HG03196 (cell line): ENCODE measurements at regions not wholly inside any gene's neighbourhood (a gene's known extent, or its start where the extent isn't known, plus 50 kb on each side); places are given as distances from the start of the nearest gene placed in this dataset.
A peak's percentile ranks its signal among the peaks of the same experiment; 100 is the strongest.
"Not testable (repeated sequence)": the region's sequence is repeated elsewhere in the genome, so short reads cannot be mapped to it uniquely, and the experiment has no call there.

Experiments used
- ATAC-seq: cut with Tn5 transposase; IDR thresholded peaks from one replicate; pipeline ENCODE4 v1.9.1; 2021; ENCODE audit not compliant: unreplicated experiment

- no peak for ATAC-seq
Measured at GRCh38 chr13:33340631-33341030, 55.1 kb upstream of the STARD13 start.

GRCh38 chr13:33341861-33342452 lies 56.4 kb upstream of the STARD13 start:
- no peak for ATAC-seq

DNA sequence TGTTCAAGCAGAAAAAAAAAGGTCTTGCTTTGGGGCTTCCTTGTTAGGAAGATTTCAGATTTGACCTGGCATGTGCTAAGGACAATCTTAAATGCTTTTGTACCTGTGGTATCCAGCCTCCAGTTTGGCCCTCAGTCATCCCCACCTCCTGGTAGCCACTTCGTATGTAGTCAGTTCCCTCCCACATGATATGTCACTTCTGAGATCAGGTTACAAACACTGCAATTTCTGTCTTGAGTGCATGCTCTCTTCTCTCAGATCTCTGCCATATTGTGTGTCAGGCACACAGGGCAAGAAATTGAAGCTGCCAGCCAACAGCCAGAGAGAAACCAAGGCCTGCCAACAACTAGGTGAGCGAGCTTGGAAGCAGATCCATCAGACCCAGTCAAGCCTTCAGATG lies 60.3 kb upstream of the STARD13 start:
- ATAC-seq = no peak

DNA sequence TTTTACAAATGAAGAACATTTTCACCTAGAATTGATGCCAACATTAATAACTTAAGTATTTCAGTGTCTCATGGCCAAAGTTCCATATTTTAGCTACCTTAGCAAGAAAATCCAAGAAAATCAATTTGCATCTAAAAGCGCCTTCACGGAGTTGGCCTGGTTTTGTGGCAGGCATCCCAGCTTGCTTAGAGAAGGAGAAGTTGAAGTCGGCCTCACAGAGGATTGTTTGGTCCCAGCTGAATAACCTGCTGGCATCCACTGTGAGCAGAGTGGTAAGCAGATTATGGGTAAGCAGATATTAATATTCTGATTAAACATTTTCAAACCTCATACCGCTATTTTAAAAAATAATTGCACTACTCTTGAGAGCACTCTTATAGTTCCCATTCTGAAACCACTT lies 62.3 kb upstream of the STARD13 start:
- no peak for ATAC-seq

DNA sequence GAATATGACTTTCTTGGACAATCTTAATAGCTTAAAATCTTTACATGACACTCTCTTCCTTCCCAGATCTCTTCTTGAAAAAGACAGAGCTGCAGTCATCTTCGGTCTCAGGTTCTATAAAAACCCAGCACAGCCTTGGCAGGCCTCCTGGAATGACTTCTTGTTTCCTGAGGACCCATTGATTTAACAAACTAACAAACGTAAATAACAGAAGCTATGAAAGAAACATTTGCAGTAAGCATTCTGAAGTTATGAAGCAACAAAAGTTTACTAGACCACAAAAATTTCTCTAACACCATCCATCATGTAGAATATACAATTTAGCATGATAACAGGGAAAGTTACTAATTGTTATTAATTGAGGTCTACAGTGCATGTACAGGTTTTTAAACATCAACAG lies 62.8 kb upstream of the STARD13 start:
- ATAC-seq = no peak

- no peak for ATAC-seq
Measured at GRCh38 chr13:33349288-33349985, 63.9 kb upstream of the STARD13 start.

DNA sequence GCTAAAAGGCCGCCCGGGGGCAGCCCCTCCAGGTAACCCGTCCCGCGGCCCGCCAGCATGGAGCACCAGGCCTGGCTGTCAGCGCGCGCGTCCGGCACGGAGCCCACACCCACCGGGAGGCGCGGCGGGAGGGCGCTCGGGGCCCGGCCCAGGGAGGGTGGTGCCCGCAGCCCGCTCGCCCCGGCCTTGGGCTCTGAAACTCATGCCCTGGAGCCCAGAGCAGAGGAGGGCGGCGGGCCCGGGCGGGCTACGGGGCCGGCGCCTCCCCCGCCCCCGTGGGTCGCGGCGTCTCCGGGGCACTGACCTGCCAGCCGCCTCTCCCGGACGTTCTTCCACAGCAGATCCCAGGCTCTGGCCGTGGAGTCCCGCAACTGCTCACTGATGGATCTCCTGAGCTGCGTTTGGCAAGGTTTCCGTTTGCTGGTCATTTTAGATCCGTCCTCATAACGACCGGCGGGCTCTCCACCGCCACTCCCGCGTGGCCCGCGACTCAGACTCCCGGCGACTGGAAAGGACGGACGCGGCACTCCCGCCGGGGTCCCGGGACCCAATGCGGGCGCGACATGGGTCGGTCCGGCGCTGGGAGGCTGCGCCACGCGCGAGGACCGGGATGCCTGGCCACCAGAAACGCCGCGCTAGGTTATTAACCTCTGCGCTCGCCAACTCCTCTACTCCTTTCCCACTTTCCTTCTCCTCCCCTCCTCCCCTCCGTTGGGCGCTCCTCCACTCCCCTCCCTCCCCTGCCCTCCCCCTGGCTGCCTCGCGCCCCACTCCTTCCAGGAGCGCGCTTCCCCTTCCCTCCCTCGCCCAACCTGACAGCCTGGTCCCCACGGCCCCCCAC lies 64.7 kb upstream of the STARD13 start:
- no peak for ATAC-seq

DNA sequence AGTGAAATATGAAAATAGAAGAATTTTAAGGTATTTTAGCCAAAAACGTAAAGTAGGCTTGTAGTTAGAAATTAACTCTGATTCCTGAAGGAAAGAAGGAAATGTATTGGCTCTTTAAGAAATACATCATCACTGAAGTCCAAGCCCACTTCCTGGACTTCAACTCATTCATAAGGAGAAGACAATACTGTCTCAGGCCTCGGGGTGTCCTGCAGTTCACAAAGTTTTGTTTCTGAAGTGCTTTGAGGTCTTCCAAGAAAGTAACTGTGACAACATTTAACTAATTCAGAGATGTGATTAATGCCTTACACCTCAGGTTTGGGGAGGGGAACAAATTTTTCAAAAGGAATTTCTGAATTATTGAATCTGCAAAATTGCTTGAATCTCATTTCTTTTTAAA lies 65.8 kb upstream of the STARD13 start:
- no peak for ATAC-seq

GRCh38 chr13:33352041-33352440 lies 66.5 kb upstream of the STARD13 start:
- no peak for ATAC-seq

- ATAC-seq = no peak
Measured at GRCh38 chr13:33352526-33352925, 67.0 kb upstream of the STARD13 start.

DNA sequence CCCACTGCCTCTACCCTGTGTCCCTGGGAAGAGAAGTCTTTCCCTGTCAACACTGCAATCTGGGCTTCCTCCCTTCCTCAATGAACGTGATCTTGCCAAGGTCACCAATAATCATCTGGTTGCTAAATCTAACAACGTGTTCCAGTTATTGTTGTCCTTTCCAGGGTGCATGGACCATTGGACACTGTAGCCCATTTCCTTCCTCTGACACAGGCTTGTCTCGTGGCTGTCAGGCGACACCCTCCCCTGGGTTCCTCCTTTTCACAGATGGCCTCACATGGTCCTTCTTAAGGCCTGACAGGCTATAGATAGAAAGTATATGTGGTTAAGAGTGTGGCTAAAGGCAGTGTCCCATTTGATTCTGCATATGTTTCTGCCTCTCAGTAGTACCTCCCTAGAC lies 67.7 kb upstream of the STARD13 start:
- ATAC-seq = peak; percentile 64

- ATAC-seq = no peak
Measured at GRCh38 chr13:33353646-33354045, 68.1 kb upstream of the STARD13 start.

- ATAC-seq = no peak
Measured at GRCh38 chr13:33355201-33355895, 69.8 kb upstream of the STARD13 start.

- not testable (repeated sequence) for ATAC-seq
Measured at GRCh38 chr13:33358076-33358475, 72.5 kb upstream of the STARD13 start.

DNA sequence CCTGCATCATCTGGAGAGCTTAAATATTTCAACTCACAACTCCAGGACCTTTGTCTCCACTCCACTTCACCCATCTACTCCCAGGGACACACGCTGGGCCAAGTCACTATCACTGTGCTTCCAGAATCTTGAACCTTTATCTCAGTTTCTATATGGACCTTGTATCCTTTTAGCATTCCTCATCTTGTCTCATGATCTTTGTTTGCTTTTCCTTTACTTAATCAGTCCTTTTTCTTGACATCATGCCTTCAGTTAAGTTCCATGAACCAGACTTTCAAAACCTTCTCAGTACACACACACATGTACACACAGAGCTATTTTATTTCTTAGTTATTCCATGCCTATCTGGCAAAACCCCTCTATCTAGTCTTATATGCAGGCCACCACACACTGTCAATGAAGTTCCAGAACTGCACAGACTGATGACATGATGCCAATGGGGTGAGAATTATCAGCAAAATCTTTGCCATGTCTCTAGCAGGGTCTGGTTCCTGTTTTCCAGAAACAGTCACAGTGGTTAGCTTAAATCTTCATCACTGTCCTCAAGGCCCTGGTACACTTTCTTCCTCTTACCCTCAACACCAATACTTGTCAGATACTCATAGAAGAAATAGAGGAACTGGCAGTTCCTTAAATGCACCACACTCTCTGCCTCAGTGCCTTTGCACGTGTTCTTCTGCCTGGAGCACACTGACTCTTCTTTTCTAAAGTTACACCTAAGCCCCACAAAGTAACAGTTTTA lies 77.6 kb upstream of the STARD13 start:
- ATAC-seq = no peak

- no peak for ATAC-seq
Measured at GRCh38 chr13:33364192-33364591, 78.6 kb upstream of the STARD13 start.

DNA sequence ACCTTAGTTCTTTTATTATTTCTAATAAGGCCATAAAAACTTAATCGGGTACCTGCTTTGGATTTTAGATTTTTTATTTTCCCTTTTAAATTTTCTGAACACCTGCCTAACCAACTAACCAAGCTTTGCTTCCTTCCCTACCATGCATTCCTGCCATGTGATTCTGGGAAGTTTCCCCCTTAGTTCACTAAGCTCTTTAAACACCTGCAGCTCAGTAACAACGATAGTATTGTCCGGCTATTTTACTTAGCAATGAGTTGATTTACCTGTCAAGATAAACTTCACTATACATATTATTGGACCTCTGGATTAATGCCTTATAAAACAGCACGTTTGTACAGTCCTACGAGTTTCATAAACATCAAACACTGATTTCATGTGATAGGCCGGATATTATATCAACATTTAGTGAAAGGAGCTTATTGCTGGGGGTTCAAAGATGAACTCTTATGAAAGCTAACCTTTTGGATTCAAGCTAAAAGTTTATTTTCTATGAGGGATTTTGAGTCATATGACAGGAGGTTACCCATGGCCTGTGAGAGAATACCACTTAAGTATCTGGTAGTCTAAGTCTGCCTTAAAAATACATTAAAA lies 81.0 kb upstream of the STARD13 start:
- no peak for ATAC-seq

DNA sequence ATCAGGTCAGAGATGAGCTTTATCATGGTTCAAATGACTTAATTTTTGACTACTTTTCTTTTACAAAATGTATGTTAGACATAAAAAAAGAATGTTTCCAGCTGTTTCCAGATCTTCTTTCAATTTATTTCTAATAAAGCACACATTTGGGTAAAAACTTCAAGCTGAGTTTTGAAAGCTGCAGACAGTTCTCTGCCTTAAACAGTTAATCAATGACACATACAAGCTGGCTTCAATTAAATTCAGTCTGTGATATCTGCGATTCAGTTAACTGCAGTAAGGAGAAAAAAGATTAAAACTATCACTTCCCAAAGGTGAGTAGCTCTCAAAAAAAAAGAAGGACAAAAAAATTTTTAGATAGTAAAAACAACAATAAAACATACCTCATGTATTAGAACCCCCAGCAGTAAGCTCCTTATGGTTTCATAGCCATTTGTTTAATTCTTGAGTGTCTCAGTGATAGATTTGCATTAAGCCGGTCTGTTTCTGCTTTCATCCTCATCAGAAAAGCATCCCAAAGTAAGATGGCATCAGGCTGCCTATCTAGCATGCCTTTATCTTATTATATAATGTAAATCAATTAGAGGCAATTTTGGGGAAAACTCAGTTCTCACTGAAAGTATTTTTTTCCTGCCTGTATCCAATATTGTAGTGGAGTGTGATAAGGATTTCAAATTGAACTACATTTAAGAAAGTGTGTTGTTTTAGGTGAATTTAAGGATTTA lies 81.8 kb upstream of the STARD13 start:
- no peak for ATAC-seq

DNA sequence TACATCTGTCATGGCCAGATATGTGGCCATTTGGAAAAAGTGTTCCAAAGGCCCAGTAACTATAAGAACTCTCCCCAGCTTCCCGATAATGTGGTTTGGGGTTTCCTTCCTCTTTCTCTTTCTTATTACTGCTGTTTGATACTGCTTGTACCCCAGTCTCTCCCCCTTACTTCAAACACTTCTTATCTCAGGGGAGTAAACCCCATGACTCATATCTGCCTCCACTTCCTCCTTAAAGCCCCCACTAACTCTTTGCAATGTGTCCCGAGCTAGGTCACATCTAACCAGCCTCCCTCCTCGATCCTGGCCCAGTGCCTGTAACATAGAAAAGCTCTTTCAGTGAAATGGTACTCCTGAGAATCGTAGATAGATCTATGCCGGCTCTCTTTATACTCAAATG lies 82.4 kb upstream of the STARD13 start:
- ATAC-seq = no peak

DNA sequence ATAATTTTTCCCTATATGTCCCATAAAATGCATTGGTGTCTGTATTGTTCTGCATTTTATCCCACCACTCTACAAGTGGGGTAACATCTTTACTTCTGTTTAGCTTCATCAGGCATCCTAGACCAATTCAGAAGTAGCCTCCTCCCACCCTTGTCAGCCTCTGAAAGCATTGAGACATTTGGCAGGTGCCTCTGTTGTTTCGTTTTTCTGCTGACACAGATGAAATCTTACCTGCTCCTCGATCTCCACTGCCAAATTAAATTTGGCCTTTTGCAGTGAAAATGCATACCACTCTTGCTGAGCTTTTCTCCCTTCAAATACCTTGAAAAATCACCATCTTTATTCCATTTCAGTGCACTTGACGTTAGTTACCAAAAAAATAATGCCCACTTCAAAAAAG lies 83.5 kb upstream of the STARD13 start:
- no peak for ATAC-seq
